ENCODE measurements at regions not wholly inside any gene's neighbourhood (a gene's known extent, or its start where the extent isn't known, plus 50 kb on each side); places are given as distances from the start of the nearest gene placed in this dataset.

GRCh38 chr5:154686490-154686889, 68.7 kb upstream of the LARP1 start:
- TF ChIP-seq CTCF (IDR thresholded peaks at IDR 0.05; ENCODE audit: insufficient read depth, low read depth, low read length) (no peak), EZH2 (IDR thresholded peaks at IDR 0.05; ENCODE audit: insufficient read depth, low read length) (no peak)
